HG02678 (cell line): ENCODE measurements at regions not wholly inside any gene's neighbourhood (a gene's known extent, or its start where the extent isn't known, plus 50 kb on each side); places are given as distances from the start of the nearest gene placed in this dataset.
"Not testable (repeated sequence)": the region's sequence is repeated elsewhere in the genome, so short reads cannot be mapped to it uniquely, and the experiment has no call there.

Source experiments
- ATAC-seq: cut with Tn5 transposase; IDR thresholded peaks from one replicate; pipeline ENCODE4 v1.9.1; 2021; ENCODE audit warnings: mild to moderate bottlenecking, moderate library complexity; ENCODE audit not compliant: unreplicated experiment

GRCh38 chr2:180621366-180621765 lies 359.0 kb upstream of the UBE2E3 start:
- ATAC-seq, result no peak

- no peak for ATAC-seq
Measured at GRCh38 chr2:180618570-180618969, 361.8 kb upstream of the UBE2E3 start.

GRCh38 chr2:180614776-180615175 lies 365.6 kb upstream of the UBE2E3 start:
- no peak for ATAC-seq

GRCh38 chr2:180609626-180610340 lies 370.6 kb upstream of the UBE2E3 start:
- ATAC-seq, result no peak

GRCh38 chr2:180607514-180608049 lies 372.8 kb upstream of the UBE2E3 start:
- ATAC-seq, result no peak

GRCh38 chr2:180604077-180604476 lies 376.3 kb upstream of the UBE2E3 start:
- peak; percentile 51 for ATAC-seq

- ATAC-seq, result no peak
Measured at GRCh38 chr2:180601016-180601415, 379.4 kb upstream of the UBE2E3 start.

GRCh38 chr2:180599804-180600203 lies 380.6 kb upstream of the UBE2E3 start:
- ATAC-seq, result no peak

GRCh38 chr2:180597179-180597578 lies 383.2 kb upstream of the UBE2E3 start:
- no peak for ATAC-seq

GRCh38 chr2:180596453-180596852 lies 384.0 kb upstream of the UBE2E3 start:
- ATAC-seq, result no peak

GRCh38 chr2:180591947-180592346 lies 388.5 kb upstream of the UBE2E3 start:
- ATAC-seq, result no peak

GRCh38 chr2:180591093-180591781 lies 389.2 kb upstream of the UBE2E3 start:
- not testable (repeated sequence) for ATAC-seq

- ATAC-seq, result no peak
Measured at GRCh38 chr2:180583441-180584140, 396.8 kb upstream of the UBE2E3 start.

- ATAC-seq, result no peak
Measured at GRCh38 chr2:180579388-180579787, 401.0 kb upstream of the UBE2E3 start.

GRCh38 chr2:180578441-180578840 lies 402.0 kb upstream of the UBE2E3 start:
- no peak for ATAC-seq

GRCh38 chr2:180577567-180577966 lies 402.8 kb upstream of the UBE2E3 start:
- ATAC-seq, result no peak

- no peak for ATAC-seq
Measured at GRCh38 chr2:180573951-180574350, 406.5 kb upstream of the UBE2E3 start.

GRCh38 chr2:180572346-180572745 lies 408.1 kb upstream of the UBE2E3 start:
- no peak for ATAC-seq

GRCh38 chr2:180571559-180571958 lies 408.8 kb upstream of the UBE2E3 start:
- no peak for ATAC-seq

- ATAC-seq, result no peak
Measured at GRCh38 chr2:180570864-180571263, 409.5 kb upstream of the UBE2E3 start.

- ATAC-seq, result no peak
Measured at GRCh38 chr2:180564051-180564450, 416.4 kb upstream of the UBE2E3 start.

GRCh38 chr2:180562378-180562777 lies 418.0 kb upstream of the UBE2E3 start:
- ATAC-seq, result no peak
